ENCODE measurements at regions not wholly inside any gene's neighbourhood (a gene's known extent, or its start where the extent isn't known, plus 50 kb on each side); places are given as distances from the start of the nearest gene placed in this dataset.
A peak's percentile ranks its signal among the peaks of the same experiment; 100 is the strongest.

- no peak for DNase-seq (ENCODE audit: low read depth)
- TF ChIP-seq CTCF (IDR thresholded peaks at IDR 0.05; ENCODE audit: control insufficient read depth, insufficient read depth, low read depth, low read length, missing control alignments), result no peak
- no peak overlapping the region for H3K4me3 ChIP-seq (ENCODE audit: control insufficient read depth, low read depth, low read length)
Measured at GRCh38 chr9:109590966-109591365, 92.9 kb upstream of the PTPN3 start.

GRCh38 chr9:109591691-109592090 is 93.6 kb upstream of the PTPN3 start:
- H3K4me3 ChIP-seq (ENCODE audit: control insufficient read depth, low read depth, low read length), result no peak overlapping the region
- TF ChIP-seq CTCF (IDR thresholded peaks at IDR 0.05; ENCODE audit: control insufficient read depth, insufficient read depth, low read depth, low read length, missing control alignments), result no peak
- DNase-seq (ENCODE audit: low read depth), result no peak

GRCh38 chr9:109593612-109594011 is 95.5 kb upstream of the PTPN3 start:
- no peak for TF ChIP-seq CTCF (IDR thresholded peaks at IDR 0.05; ENCODE audit: control insufficient read depth, insufficient read depth, low read depth, low read length, missing control alignments)

GRCh38 chr9:109597496-109597895 is 99.4 kb upstream of the PTPN3 start:
- no peak for DNase-seq (ENCODE audit: low read depth)
- no peak for TF ChIP-seq CTCF (IDR thresholded peaks at IDR 0.05; ENCODE audit: control insufficient read depth, insufficient read depth, low read depth, low read length, missing control alignments)
- no peak overlapping the region for H3K4me3 ChIP-seq (ENCODE audit: control insufficient read depth, low read depth, low read length)

More at GRCh38 chr9:109593612-109594011, 95.5 kb upstream of the PTPN3 start:
- no peak overlapping the region for H3K4me3 ChIP-seq (ENCODE audit: control insufficient read depth, low read depth, low read length)
- DNase-seq (ENCODE audit: low read depth), result no peak

- DNase-seq (ENCODE audit: low read depth), result no peak
- no peak overlapping the region for H3K4me3 ChIP-seq (ENCODE audit: control insufficient read depth, low read depth, low read length)
- no peak for TF ChIP-seq CTCF (IDR thresholded peaks at IDR 0.05; ENCODE audit: control insufficient read depth, insufficient read depth, low read depth, low read length, missing control alignments)
Measured at GRCh38 chr9:109599131-109599530, 101.0 kb upstream of the PTPN3 start.

- DNase-seq (ENCODE audit: low read depth), result no peak
- no peak for TF ChIP-seq CTCF (IDR thresholded peaks at IDR 0.05; ENCODE audit: control insufficient read depth, insufficient read depth, low read depth, low read length, missing control alignments)
- no peak overlapping the region for H3K4me3 ChIP-seq (ENCODE audit: control insufficient read depth, low read depth, low read length)
Measured at GRCh38 chr9:109599711-109600110, 101.6 kb upstream of the PTPN3 start.

GRCh38 chr9:109600142-109600541 is 102.0 kb upstream of the PTPN3 start:
- peak; percentile 52 for DNase-seq (ENCODE audit: low read depth)
- TF ChIP-seq CTCF (IDR thresholded peaks at IDR 0.05; ENCODE audit: control insufficient read depth, insufficient read depth, low read depth, low read length, missing control alignments), result no peak
- H3K4me3 ChIP-seq (ENCODE audit: control insufficient read depth, low read depth, low read length), result no peak overlapping the region

Measured in AG09309 (cell line).